Osteoblast (primary cell): ENCODE measurements at regions not wholly inside any gene's neighbourhood (a gene's known extent, or its start where the extent isn't known, plus 50 kb on each side); places are given as distances from the start of the nearest gene placed in this dataset.

Experiments used
- DNase-seq: peaks from one replicate; pipeline ENCODE4 v3.0.0; 2011; ENCODE audit warnings: low spot score, mixed read lengths; ENCODE audit not compliant: insufficient read length; ENCODE audit errors: missing footprints
- H2AFZ ChIP-seq: 2 replicates; pipeline ENCODE4 v1.6.0; 2011; ENCODE audit warnings: mild to moderate bottlenecking, low read length
- H3K27ac ChIP-seq: 2 replicates; pipeline ENCODE4 v1.5.1; 2011; ENCODE audit warnings: mild to moderate bottlenecking, low read depth, low read length, moderate library complexity
- H3K27me3 ChIP-seq: 2 replicates; pipeline ENCODE4 v1.6.0; 2012; ENCODE audit warnings: mild to moderate bottlenecking, control low read depth, inconsistent platforms, low read length, moderate library complexity; ENCODE audit not compliant: insufficient read depth
- H3K36me3 ChIP-seq: 2 replicates; pipeline ENCODE4 v1.5.1; 2011; ENCODE audit warnings: mild to moderate bottlenecking, low read length, control low read depth, moderate library complexity; ENCODE audit not compliant: insufficient read depth
- H3K4me1 ChIP-seq: 2 replicates; pipeline ENCODE4 v1.5.1; 2011; ENCODE audit warnings: mild to moderate bottlenecking, low read length, control low read depth, moderate library complexity; ENCODE audit not compliant: insufficient read depth
- H3K4me2 ChIP-seq: 2 replicates; pipeline ENCODE4 v1.6.0; 2011; ENCODE audit warnings: mild to moderate bottlenecking, low read length; ENCODE audit not compliant: insufficient read depth
- H3K4me3 ChIP-seq: fragments of 200-600 bp; sonication (generic); 3 replicates; pipeline ENCODE4 v1.5.1; 2012; ENCODE audit warnings: mild to moderate bottlenecking, low read length, inconsistent platforms; ENCODE audit not compliant: insufficient read depth
- H3K79me2 ChIP-seq: 2 replicates; pipeline ENCODE4 v1.6.0; 2012; ENCODE audit warnings: mild to moderate bottlenecking, low read length, control low read depth, inconsistent platforms; ENCODE audit not compliant: insufficient read depth
- H3K9me3 ChIP-seq: 2 replicates; pipeline ENCODE4 v1.5.1; 2011; ENCODE audit warnings: low read depth, low read length, control low read depth
- H4K20me1 ChIP-seq: 2 replicates; pipeline ENCODE4 v1.6.0; 2012; ENCODE audit warnings: mild to moderate bottlenecking, low read length, control low read depth; ENCODE audit not compliant: insufficient read depth
- CTCF ChIP-seq: IDR thresholded peaks from 2 replicates; pipeline ENCODE4 v1.5.1; 2011; ENCODE audit warnings: mild to moderate bottlenecking, low read depth, low read length, moderate library complexity; ENCODE audit errors: extremely low read depth

- Histone ChIP-seq H3K27ac (no peak overlapping the region), H4K20me1 (no peaks in the 10 kb centered on the region), H3K79me2 (no peaks in the 10 kb centered on the region), H3K4me1 (no peaks in the 10 kb centered on the region), H3K9me3 (no peaks in the 10 kb centered on the region), H3K4me2 (no peak overlapping the region), H3K4me3 (no peak overlapping the region), H3K27me3 (no peaks in the 10 kb centered on the region), H3K36me3 (no peaks in the 10 kb centered on the region), H2AFZ (no peak overlapping the region)
- TF ChIP-seq CTCF = no peak
- no peak for DNase-seq
Observed at GRCh38 chr21:21818898-21819297, 820.7 kb downstream of the NCAM2 start.

- Histone ChIP-seq H3K36me3 (no peaks in the 10 kb centered on the region), H3K9me3 (no peaks in the 10 kb centered on the region), H3K79me2 (no peaks in the 10 kb centered on the region), H3K4me3 (no peak overlapping the region), H3K27ac (no peak overlapping the region), H4K20me1 (no peaks in the 10 kb centered on the region), H3K27me3 (no peaks in the 10 kb centered on the region), H3K4me1 (no peaks in the 10 kb centered on the region), H3K4me2 (no peak overlapping the region), H2AFZ (no peak overlapping the region)
- TF ChIP-seq CTCF = no peak
- no peak for DNase-seq
Observed at GRCh38 chr21:21828130-21828529, 829.9 kb downstream of the NCAM2 start.

GRCh38 chr21:21831036-21831435, 832.8 kb downstream of the NCAM2 start:
- TF ChIP-seq CTCF = no peak
- Histone ChIP-seq H3K79me2 (no peaks in the 10 kb centered on the region), H3K4me1 (no peaks in the 10 kb centered on the region), H3K27ac (no peak overlapping the region), H3K27me3 (no peaks in the 10 kb centered on the region), H3K36me3 (no peaks in the 10 kb centered on the region), H3K4me2 (no peak overlapping the region), H2AFZ (no peak overlapping the region), H3K4me3 (no peak overlapping the region), H3K9me3 (no peaks in the 10 kb centered on the region), H4K20me1 (no peaks in the 10 kb centered on the region)
- no peak for DNase-seq

- H2AFZ ChIP-seq = no peak overlapping the region
- H3K4me1 ChIP-seq = no peaks in the 10 kb centered on the region
- no peak for DNase-seq
- no peaks in the 10 kb centered on the region for H3K9me3 ChIP-seq
- TF ChIP-seq CTCF = no peak
- no peaks in the 10 kb centered on the region for H3K79me2 ChIP-seq
- H3K4me3 ChIP-seq = no peak overlapping the region
- no peaks in the 10 kb centered on the region for H3K27me3 ChIP-seq
- H3K27ac ChIP-seq = no peak overlapping the region
- no peak overlapping the region for H3K4me2 ChIP-seq
- H4K20me1 ChIP-seq = no peaks in the 10 kb centered on the region
- no peaks in the 10 kb centered on the region for H3K36me3 ChIP-seq
Observed at GRCh38 chr21:21845901-21846300, 847.7 kb downstream of the NCAM2 start.
